ENCODE measurements at regions not wholly inside any gene's neighbourhood (a gene's known extent, or its start where the extent isn't known, plus 50 kb on each side); places are given as distances from the start of the nearest gene placed in this dataset.
"Not testable (repeated sequence)": the region's sequence is repeated elsewhere in the genome, so short reads cannot be mapped to it uniquely, and the experiment has no call there.

- DNase-seq (ENCODE audit: low read depth): no peak
These were observed 53.4 kb downstream of the RGS2 start for GRCh38 chr1:192862271-192862670.

GRCh38 chr1:192866241-192866868 lies 57.5 kb downstream of the RGS2 start:
- no peak for DNase-seq (ENCODE audit: low read depth)

- no peak for DNase-seq (ENCODE audit: low read depth)
These were observed 58.3 kb downstream of the RGS2 start for GRCh38 chr1:192867180-192867579.

- DNase-seq (ENCODE audit: low read depth): no peak
These were observed 60.6 kb downstream of the RGS2 start for GRCh38 chr1:192869308-192869940.

GRCh38 chr1:192872010-192872409 lies 63.2 kb downstream of the RGS2 start:
- no peak for DNase-seq (ENCODE audit: low read depth)

GRCh38 chr1:192873836-192874235 lies 65.0 kb downstream of the RGS2 start:
- DNase-seq (ENCODE audit: low read depth): no peak

DNA sequence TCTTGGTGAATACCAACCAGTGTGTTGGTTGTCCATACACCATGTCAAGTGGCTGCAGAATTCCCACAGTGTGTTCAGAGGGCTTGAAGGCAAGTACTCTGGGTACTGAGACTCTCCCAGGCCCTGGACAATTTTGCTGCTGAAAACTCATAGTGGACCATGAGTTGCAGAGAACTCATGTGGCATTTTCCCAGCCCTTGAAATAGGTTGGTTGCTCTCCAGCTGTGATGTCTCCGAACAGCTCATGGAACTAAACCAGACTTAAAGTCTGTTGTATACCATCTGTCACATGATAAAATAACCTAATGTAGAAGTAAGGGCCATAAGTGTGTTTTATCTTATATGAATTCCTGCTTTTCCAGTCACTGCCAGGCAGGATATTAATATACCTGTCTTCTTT lies 67.8 kb downstream of the RGS2 start:
- no peak for DNase-seq (ENCODE audit: low read depth)

- peak; percentile 74 for DNase-seq (ENCODE audit: low read depth)
These were observed 68.5 kb downstream of the RGS2 start for GRCh38 chr1:192877283-192877886.

DNA sequence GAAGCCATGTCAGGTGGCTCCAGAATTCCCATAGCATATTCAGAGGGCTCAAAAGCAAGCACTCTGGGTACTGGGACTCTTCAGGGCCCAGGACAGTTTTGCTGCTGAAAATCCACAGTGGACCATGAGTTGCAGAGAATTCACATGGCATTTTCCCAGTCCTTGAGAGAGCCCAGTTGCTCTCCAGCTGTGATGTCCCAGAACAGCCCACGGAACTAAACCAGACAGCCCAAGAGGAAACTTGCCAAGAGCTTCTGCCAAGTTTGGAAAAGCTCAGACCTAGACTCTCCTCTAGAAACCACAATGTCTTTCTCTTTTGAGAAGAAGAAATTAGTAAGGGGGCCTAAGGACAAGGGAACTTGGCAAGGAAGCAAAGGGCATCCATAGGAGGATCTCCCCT lies 69.4 kb downstream of the RGS2 start:
- DNase-seq (ENCODE audit: low read depth): peak; percentile 43

DNA sequence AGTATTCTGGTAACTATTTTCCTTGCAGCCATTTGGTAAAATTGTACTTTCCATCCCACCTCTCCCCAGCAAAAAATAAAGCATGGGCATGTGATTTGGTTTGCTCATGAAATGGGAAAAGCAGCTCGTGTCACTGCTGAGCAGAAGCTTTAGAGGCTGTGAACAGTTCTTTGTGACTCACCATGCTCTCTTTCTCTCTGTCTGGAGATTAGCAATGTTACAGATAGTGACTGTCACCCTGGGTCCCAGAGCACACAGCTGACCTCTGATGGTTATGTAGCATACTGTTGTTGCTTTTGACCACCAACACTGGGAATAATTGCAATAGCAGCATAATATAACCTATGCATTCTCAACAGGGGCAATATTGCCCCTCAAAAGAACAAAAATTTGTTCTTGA lies 70.6 kb downstream of the RGS2 start:
- peak; percentile 30 for DNase-seq (ENCODE audit: low read depth)

DNA sequence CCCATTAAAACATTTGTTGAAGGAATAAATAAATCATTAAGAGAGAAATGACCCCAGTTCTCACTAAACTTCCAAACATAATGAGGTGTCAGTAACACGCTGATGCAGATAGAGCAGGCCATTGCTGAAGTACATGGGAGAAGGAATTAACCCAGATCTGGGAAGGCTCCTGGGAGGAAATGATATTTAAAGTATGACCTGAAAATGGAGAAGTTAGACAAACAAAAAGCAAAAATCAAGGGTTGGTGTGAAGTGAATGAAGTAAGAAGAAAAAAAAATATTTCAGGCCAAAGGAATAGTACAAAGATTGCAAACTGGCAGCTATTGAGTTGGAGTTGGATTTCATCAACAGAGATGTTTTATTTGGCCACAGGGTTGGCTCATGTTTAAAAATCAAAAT lies 71.4 kb downstream of the RGS2 start:
- DNase-seq (ENCODE audit: low read depth): no peak

DNA sequence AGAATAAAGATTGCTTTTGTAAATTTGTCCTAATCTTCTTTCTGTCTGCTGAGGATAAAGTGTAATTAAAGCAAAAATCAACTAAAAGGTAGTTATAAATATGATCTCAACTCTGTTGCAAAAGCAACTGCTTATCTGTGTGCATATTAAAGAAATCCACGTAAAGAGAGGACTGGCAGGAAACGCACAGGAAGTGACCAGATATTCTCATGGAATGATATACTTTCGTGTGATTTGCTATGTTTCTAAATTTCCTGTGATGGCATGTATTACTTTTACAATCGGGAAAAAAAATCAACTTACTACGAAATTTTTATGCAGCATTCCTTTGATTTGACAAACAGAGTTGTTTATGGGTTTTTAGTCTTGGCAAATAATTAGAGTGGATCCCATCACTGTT lies 75.4 kb downstream of the RGS2 start:
- no peak for DNase-seq (ENCODE audit: low read depth)

DNA sequence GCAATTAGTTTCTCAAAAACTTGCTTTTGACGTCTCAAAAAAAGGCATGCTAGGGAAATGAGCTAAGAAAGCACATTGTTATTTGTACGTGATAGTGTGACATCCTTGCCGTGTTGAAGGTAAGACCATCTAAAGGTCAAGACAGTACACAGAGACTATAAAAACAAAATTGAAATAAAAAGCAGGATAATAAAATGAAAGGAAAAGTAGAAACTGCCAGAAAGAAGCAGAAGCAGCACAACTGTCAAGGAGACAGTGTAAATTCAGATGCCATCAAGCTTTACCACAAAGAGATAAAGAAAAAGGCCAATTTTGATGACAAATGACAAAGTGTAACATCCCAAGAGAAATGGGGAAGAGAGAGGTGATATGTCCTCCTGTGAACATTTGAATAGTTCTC lies 76.5 kb downstream of the RGS2 start:
- DNase-seq (ENCODE audit: low read depth): not testable (repeated sequence)

DNA sequence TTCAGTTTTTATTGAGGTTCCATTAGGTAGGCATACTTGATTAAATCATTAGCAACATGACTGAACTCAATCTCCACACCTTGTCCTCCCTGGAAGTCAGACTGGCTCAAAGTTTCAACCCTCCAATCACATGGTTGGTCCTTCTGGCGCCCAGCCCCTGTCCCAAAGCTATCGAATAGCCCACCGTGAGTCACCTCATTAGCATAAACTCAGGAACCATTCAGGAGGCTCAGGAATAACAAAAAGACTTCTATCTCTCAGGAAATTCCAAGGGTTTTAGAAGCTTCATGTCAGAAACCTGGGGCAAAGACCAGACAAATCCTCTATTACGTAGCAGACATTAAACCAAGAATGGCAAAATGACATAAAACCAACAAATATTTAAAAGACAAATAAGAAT lies 78.6 kb downstream of the RGS2 start:
- DNase-seq (ENCODE audit: low read depth): no peak

DNA sequence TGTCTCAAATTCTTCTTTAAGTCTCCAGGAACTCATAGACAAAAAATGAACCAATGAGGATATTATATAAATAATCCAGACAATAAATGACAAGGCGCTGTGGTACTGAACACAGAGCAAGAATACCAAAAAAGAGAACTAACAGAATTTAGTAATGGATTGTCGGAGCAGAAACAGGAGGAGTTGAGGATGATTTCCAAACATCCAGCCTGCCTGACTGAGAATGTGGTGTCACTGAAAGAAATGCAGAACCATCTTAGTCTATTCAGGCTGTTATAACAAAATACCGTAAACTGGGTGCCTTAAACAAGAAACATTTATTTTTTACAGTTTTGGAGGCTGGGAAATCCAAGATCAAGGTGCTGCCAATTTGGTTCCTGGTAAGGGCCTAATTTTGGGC lies 79.7 kb downstream of the RGS2 start:
- DNase-seq (ENCODE audit: low read depth): no peak

DNA sequence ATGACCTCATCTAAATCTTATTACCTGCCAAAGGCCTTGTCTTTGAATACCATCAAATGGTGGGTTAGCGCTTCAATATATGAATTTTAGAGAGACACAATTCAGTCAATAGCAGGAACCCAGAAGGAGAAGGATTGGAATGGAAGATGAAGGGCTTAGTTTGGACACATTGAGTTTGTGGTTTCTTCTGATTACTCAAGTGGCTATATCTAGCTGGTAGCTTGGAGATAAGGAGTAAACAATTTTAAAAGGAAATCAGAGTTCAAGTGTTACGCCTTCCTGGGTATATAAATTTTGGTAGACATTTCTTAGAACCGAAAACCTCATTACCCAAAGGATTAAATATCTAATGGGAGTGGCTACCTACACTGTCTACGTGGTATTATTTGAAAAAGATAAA lies 80.2 kb downstream of the RGS2 start:
- DNase-seq (ENCODE audit: low read depth): peak; percentile 21

- no peak for DNase-seq (ENCODE audit: low read depth)
These were observed 81.3 kb downstream of the RGS2 start for GRCh38 chr1:192890134-192890533.

GRCh38 chr1:192892934-192893333 lies 84.1 kb downstream of the RGS2 start:
- no peak for DNase-seq (ENCODE audit: low read depth)

GRCh38 chr1:192895487-192895886 lies 86.6 kb downstream of the RGS2 start:
- not testable (repeated sequence) for DNase-seq (ENCODE audit: low read depth)

- no peak for DNase-seq (ENCODE audit: low read depth)
These were observed 87.5 kb downstream of the RGS2 start for GRCh38 chr1:192896376-192896775.

DNA sequence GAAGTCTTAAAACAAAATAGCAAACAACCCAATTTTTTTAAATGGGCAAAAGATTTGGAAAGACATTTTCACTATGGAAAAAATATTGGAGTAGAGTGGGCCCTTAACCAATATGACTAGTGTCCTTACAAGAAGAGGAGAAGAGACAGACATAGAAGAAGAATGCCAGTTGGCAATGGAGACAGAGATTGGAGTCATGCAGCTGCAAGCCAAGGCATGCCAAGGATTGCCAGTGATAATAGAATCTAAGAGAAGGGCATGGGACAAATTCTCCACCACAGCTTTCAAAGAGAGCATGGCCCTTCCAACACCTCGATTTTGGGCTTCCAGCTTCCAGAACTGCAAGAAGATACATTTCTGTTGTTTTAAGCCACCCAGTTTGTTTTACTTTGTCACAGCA lies 92.7 kb downstream of the RGS2 start:
- DNase-seq (ENCODE audit: low read depth): no peak

- no peak for DNase-seq (ENCODE audit: low read depth)
These were observed 94.3 kb downstream of the RGS2 start for GRCh38 chr1:192903142-192903541.

GRCh38 chr1:192904438-192904895 lies 95.6 kb downstream of the RGS2 start:
- DNase-seq (ENCODE audit: low read depth): peak; percentile 98

DNA sequence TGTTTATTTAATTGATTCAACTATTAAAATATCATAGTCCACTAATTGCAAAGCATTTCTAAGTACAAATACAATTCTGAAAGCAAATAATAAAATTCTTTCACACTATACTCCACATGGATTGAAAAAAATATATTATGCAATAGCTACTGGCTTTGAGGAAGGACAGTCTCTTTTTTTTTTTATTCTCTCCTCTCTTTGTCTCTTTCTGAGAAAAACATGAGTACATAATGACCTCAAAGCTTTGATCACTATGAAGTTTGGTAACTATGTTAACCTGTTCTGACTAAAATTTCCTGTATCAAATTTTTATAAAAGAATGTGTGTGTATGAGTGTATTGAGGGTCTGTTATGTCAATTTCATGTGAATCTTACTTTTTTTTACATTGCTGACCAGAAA lies 96.2 kb downstream of the RGS2 start:
- peak; percentile 63 for DNase-seq (ENCODE audit: low read depth)

All from iris pigment epithelial cell (primary cell).